Gastroesophageal sphincter (tissue), 4 donors: ENCODE measurements at regions not wholly inside any gene's neighbourhood (a gene's known extent, or its start where the extent isn't known, plus 50 kb on each side); places are given as distances from the start of the nearest gene placed in this dataset.
A peak's percentile ranks its signal among the peaks of the same experiment; 100 is the strongest.

Source experiments
- ATAC-seq: fragments of 150-250 bp; one replicate; pipeline ENCODE4 v1.9.1; 2016; ENCODE audit warnings: mild to moderate bottlenecking, moderate library complexity
- H3K27ac ChIP-seq, 4 donors: fragments of 200-600 bp; sonication (generic) in 3 of 4; 1 replicate in 3 of 4; 2 replicates in 1 of 4; pipeline ENCODE4 v1.5.1; 2016 to 2019
- H3K27me3 ChIP-seq: fragments of 200-600 bp; sonication (generic); one replicate; pipeline ENCODE4 v1.5.1; 2019
- H3K36me3 ChIP-seq, 2 donors: fragments of 200-600 bp; sonication (generic); one replicate each; pipeline ENCODE4 v1.5.1; 2019; ENCODE audit warnings: control low read depth in 1 of 2
- H3K4me1 ChIP-seq, 3 donors: fragments of 200-600 bp; sonication (generic); 1 replicate in 2 of 3; 2 replicates in 1 of 3; pipeline ENCODE4 v1.5.1; 2016 to 2019; ENCODE audit warnings: control low read depth in 2 of 3
- H3K4me3 ChIP-seq, 2 donors: fragments of 200-600 bp; sonication (generic); one replicate each; pipeline ENCODE4 v1.5.1; 2019; ENCODE audit warnings: mild to moderate bottlenecking in 1 of 2, moderate library complexity in 1 of 2
- H3K9me3 ChIP-seq, 3 donors: fragments of 200-600 bp; sonication (generic); one replicate each; pipeline ENCODE4 v1.5.1; 2017 to 2019; ENCODE audit warnings: control low read depth in 2 of 3
- CTCF ChIP-seq, 4 experiments: fragments of 200-600 bp in 2 of 4; fragments of 450-650 bp in 2 of 4; sonication (generic) in 1 of 4; IDR thresholded peaks; one replicate each; pipeline ENCODE4 v1.5.1; 2017 to 2019; ENCODE audit warnings: antibody characterized with exemption in 4 of 4, mild to moderate bottlenecking in 2 of 4, moderate library complexity in 2 of 4
- EP300 ChIP-seq: sonication (generic); formaldehyde crosslinking; IDR thresholded peaks from one replicate; pipeline ENCODE4 v1.6.1; 2017; ENCODE audit warnings: antibody characterized with exemption, mild to moderate bottlenecking
- POLR2A ChIP-seq, 2 donors: fragments of 450-650 bp; IDR thresholded peaks; one replicate each; pipeline ENCODE4 v1.6.1; 2017; ENCODE audit warnings: antibody characterized with exemption in 2 of 2, mild to moderate bottlenecking in 2 of 2, moderate library complexity in 1 of 2
- POLR2AphosphoS5 ChIP-seq: sonication (generic); formaldehyde crosslinking; IDR thresholded peaks from one replicate; pipeline ENCODE4 v1.6.1; 2017; ENCODE audit warnings: antibody characterized with exemption
- WGBS, 2 donors: methylation state at CpG; one replicate each; pipeline ENCODE4 v1.1.5; 2018; ENCODE audit warnings: low coverage in 1 of 2; 5-methylcytosine and 5-hydroxymethylcytosine counted together

DNA sequence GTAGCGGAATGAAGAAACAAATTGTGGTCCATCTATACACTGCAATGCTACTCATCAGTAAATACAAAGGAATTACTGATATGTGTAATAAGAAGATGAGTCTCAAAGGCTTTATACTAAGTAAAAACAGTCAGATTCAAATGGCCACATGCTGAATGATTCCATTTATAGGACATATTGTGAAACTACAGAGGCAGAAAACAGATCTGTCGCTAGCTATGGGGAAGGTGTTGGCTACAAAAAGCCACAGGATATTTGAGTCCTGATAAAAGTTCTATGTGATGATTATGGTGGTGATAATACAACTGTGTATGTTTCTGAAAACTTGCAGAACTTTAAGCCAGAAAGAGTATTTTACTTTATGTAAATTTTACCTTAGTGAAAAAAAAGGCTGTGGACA lies 313.2 kb downstream of the HDGFL1 start:
- H3K4me3 ChIP-seq = no peak overlapping the region
- no peak for TF ChIP-seq CTCF (IDR thresholded peaks at IDR 0.05)
- no peak for TF ChIP-seq EP300
- TF ChIP-seq POLR2A (IDR thresholded peaks at IDR 0.05) = no peak
- TF ChIP-seq POLR2AphosphoS5 = no peak
- WGBS, 2 donors = 74 to 100% methylated on average over 2 of the region's 2 CpGs
- no peaks in the 10 kb centered on the region for H3K27me3 ChIP-seq
- ATAC-seq = no peak
- H3K36me3 ChIP-seq = no peaks in the 10 kb centered on the region
- H3K4me1 ChIP-seq = peaks cover 0 to 44% (median 5%) of the 10 kb centered on the region in 3 donors
- H3K27ac ChIP-seq = no peak overlapping the region
- no peaks in the 10 kb centered on the region for H3K9me3 ChIP-seq

- Histone ChIP-seq H3K27me3 (no peaks in the 10 kb centered on the region), H3K9me3 (no peaks in the 10 kb centered on the region), H3K4me1 (peaks cover 0 to 44% (median 5%) of the 10 kb centered on the region in 3 donors), H3K27ac (peak overlapping the region in 1 of 4 donors; percentile 12), H3K36me3 (no peaks in the 10 kb centered on the region), H3K4me3 (no peak overlapping the region)
- WGBS, 2 donors = 62 to 76% methylated on average over 3 to 7 of the region's 7 CpGs
- no peak for ATAC-seq
- TF ChIP-seq POLR2AphosphoS5 = no peak
- no peak for TF ChIP-seq CTCF (IDR thresholded peaks at IDR 0.05)
- no peak for TF ChIP-seq EP300
- no peak for TF ChIP-seq POLR2A (IDR thresholded peaks at IDR 0.05)
Measured at GRCh38 chr6:22883061-22883717, 313.8 kb downstream of the HDGFL1 start.

DNA sequence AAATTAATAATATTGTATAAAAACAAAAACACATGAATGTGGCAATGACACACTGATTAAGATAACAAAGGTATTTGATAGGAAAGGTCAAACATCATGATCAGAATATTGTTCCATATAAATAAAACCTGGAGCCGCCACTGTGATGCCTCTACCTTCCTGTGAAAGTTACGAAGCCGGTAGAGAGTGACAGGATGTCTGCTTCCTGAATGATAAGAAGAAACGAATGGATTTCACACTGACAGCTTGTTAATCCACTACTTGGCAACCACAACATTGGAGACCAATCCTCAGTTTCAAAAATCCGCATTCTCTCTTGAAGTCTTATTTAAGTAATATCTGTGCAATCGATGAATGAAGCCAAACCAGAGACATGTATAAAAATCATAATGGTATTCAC lies 315.1 kb downstream of the HDGFL1 start:
- Histone ChIP-seq H3K27ac (no peak overlapping the region), H3K9me3 (no peaks in the 10 kb centered on the region), H3K36me3 (no peaks in the 10 kb centered on the region), H3K27me3 (no peaks in the 10 kb centered on the region), H3K4me3 (no peak overlapping the region), H3K4me1 (peaks cover 0 to 45% (median 5%) of the 10 kb centered on the region in 3 donors)
- 63 to 68% methylated on average over 4 to 6 of the region's 6 CpGs for WGBS, 2 donors
- TF ChIP-seq POLR2AphosphoS5 = no peak
- no peak for TF ChIP-seq CTCF (IDR thresholded peaks at IDR 0.05)
- TF ChIP-seq EP300 = no peak
- no peak for TF ChIP-seq POLR2A (IDR thresholded peaks at IDR 0.05)
- ATAC-seq = no peak

DNA sequence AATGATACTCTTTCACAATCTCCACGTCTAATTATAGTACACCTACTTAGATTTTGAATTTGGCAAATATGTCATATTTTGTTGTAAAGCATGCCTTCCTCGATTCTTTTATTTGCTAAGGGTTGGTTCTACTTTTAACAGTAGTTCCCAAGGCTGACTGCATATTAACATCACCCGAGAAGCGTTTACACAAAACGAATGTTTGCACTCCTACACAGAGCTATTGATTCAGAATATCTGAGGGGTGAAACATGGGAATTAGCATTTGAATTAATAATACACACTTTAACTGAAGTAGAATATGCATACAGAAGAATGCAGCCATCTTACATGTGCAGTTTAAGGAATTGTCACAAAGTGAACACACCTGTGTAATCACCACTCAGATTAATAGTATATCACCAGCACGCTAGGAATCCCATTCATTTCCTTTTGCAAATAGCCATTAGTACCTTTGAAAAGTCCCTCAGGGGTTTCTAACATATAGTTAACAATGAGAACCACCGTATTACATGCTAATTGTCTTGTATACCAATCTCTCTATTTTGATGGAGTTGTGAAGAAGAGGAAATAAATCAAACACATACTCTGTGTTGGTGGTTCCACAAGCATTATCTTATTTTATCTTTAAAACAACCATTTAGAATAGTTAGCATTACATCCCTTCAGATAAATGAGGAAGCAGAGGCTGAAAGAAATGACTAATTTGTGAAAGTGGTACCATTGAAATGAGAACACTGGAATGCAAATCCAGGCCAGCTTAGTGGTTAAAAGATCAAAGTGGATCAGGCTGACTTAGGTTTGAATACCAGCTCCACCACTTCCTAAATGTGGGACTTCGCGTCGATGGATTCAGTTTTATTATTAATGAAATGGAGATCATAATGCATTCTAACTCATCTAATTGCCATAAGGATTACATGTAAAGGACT lies 317.6 kb downstream of the HDGFL1 start:
- TF ChIP-seq POLR2AphosphoS5 = no peak
- TF ChIP-seq CTCF (IDR thresholded peaks at IDR 0.05) = no peak
- no peak for TF ChIP-seq POLR2A (IDR thresholded peaks at IDR 0.05)
- no peak for TF ChIP-seq EP300
- Histone ChIP-seq H3K36me3 (no peaks in the 10 kb centered on the region), H3K9me3 (no peaks in the 10 kb centered on the region), H3K4me1 (peaks cover 0 to 28% (median 0%) of the 10 kb centered on the region in 3 donors), H3K27me3 (no peaks in the 10 kb centered on the region), H3K4me3 (no peak overlapping the region), H3K27ac (no peak overlapping the region)
- ATAC-seq = no peak
- WGBS, 2 donors = 86 to 94% methylated on average over 10 of the region's 10 CpGs
